GM12873 (cell line): ENCODE measurements at regions not wholly inside any gene's neighbourhood (a gene's known extent, or its start where the extent isn't known, plus 50 kb on each side); places are given as distances from the start of the nearest gene placed in this dataset.

Experiments
- TF ChIP-seq, protein P1 (sequence below): IDR thresholded peaks from 2 replicates; pipeline ENCODE4 v1.5.1; 2012; ENCODE audit warnings: low read depth, mild to moderate bottlenecking, moderate library complexity, low read length, control low read depth; ENCODE audit not compliant: insufficient read depth; ENCODE audit errors: missing control alignments

DNA sequence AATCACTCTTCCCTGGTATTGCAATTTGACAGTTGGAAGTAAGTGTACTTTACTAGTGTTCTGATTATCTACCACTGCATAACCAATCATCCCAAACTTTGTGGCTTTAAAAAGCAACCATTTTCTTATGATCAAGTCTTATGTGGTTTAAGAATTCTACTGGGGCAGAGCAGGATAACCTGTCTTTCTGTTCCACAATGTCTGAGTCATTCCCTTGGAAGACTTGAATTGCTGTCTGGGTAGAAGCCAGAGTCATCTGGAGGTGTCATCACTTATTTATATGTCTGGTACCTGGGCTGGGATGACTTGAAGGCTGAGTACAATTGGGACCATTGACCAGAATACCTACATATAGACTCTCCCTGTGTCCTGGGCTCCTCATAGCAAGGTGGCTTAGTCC lies 644.3 kb downstream of the HDGFL1 start:
- TF ChIP-seq, protein P1, sequence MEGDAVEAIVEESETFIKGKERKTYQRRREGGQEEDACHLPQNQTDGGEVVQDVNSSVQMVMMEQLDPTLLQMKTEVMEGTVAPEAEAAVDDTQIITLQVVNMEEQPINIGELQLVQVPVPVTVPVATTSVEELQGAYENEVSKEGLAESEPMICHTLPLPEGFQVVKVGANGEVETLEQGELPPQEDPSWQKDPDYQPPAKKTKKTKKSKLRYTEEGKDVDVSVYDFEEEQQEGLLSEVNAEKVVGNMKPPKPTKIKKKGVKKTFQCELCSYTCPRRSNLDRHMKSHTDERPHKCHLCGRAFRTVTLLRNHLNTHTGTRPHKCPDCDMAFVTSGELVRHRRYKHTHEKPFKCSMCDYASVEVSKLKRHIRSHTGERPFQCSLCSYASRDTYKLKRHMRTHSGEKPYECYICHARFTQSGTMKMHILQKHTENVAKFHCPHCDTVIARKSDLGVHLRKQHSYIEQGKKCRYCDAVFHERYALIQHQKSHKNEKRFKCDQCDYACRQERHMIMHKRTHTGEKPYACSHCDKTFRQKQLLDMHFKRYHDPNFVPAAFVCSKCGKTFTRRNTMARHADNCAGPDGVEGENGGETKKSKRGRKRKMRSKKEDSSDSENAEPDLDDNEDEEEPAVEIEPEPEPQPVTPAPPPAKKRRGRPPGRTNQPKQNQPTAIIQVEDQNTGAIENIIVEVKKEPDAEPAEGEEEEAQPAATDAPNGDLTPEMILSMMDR = no peak

DNA sequence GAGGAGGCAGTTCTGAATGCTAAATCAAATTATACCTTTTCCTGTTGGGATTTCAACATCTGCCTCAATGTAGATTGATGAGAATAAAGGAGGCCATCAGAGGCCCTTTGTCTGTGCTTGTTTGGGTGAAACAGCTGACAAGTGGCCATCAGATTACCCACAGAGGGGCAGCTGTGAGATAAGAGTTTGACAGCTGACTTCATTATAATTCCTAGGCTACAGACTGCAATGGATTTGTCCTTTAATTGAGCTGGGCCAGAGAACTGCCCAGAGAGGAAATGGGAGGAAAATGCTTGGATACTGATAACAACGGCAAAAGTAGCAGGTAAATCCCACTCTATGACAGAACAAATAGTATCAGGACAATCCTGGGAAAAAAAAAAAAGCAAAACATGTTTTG lies 649.4 kb downstream of the HDGFL1 start:
- TF ChIP-seq, protein P1 = no peak

- TF ChIP-seq, protein P1 = no peak
These were observed 653.4 kb downstream of the HDGFL1 start for GRCh38 chr6:23222724-23223123.

DNA sequence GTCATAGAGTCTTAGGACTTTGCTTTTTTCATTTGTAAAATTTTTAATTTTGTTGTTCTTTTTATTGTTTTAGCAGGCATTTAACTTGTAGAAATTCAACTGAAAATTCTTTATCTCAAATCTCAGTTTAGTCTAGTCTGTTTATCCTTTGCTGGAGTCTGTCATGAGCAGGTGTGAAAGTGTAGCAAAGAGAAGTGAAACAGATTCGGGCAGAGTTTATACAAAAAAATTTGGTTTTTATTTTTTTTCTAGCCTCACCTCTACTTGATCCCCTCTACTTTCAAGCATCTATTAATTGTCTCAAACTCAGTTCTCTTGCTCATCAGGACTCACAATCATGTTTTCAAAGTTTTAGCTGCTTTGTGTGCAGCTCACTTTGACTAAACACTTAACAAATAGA lies 655.2 kb downstream of the HDGFL1 start:
- TF ChIP-seq, protein P1 = no peak

GRCh38 chr6:23228439-23229024 lies 659.2 kb downstream of the HDGFL1 start:
- TF ChIP-seq, protein P1 = no peak

GRCh38 chr6:23243854-23244253 lies 674.5 kb downstream of the HDGFL1 start:
- TF ChIP-seq, protein P1 = no peak

- TF ChIP-seq, protein P1 = no peak
These were observed 674.9 kb downstream of the HDGFL1 start for GRCh38 chr6:23244300-23244699.
